ENCODE measurements at regions not wholly inside any gene's neighbourhood (a gene's known extent, or its start where the extent isn't known, plus 50 kb on each side); places are given as distances from the start of the nearest gene placed in this dataset.

GRCh38 chr10:120368338-120368737 lies 88.7 kb upstream of the PLPP4 start:
- TF ChIP-seq EZH2phosphoT487 (IDR thresholded peaks at IDR 0.05; ENCODE audit: borderline replicate concordance, low read depth, low read length), result no peak
- TF ChIP-seq CTCF (conservative IDR thresholded peaks at IDR 0.05; ENCODE audit: low read length), result no peak
- Histone ChIP-seq H3K4me1 (ENCODE audit: insufficient read depth, low read length, poor library complexity, severe bottlenecking) (no peaks in the 10 kb centered on the region), H3K79me2 (ENCODE audit: insufficient read depth, low read depth, low read length) (no peaks in the 10 kb centered on the region), H3K27ac (ENCODE audit: low read depth, low read length, poor library complexity, severe bottlenecking) (no peak overlapping the region), H3K4me3 (ENCODE audit: low read depth, low read length, poor library complexity, severe bottlenecking) (no peak overlapping the region), H3K9me2 (ENCODE audit: insufficient read depth, low read length) (no peaks in the 10 kb centered on the region), H3K4me2 (ENCODE audit: low read length) (no peak overlapping the region), H3K9me3 (ENCODE audit: low read length) (no peaks in the 10 kb centered on the region), H4K20me1 (ENCODE audit: insufficient read depth, low read length) (no peaks in the 10 kb centered on the region), H2AFZ (ENCODE audit: low read length) (no peak overlapping the region), H3K36me3 (ENCODE audit: insufficient read depth, low read length) (no peaks in the 10 kb centered on the region)
- intact Hi-C loops (cut with micrococcal nuclease; ENCODE audit: unreplicated experiment), result no loop called here
- BruUV-seq (replicated peaks), result no TSS peak
- CTCF ChIA-PET (ENCODE audit: unreplicated experiment), result no interaction called here
- POLR2A ChIA-PET, result no interaction called here
- DNase-seq (ENCODE audit: low spot score), result no peak

GRCh38 chr10:120368927-120369326 lies 88.1 kb upstream of the PLPP4 start:
- Histone ChIP-seq H3K9me3 (ENCODE audit: low read length) (no peaks in the 10 kb centered on the region), H3K36me3 (ENCODE audit: insufficient read depth, low read length) (no peaks in the 10 kb centered on the region), H2AFZ (ENCODE audit: low read length) (no peak overlapping the region), H3K4me1 (ENCODE audit: insufficient read depth, low read length, poor library complexity, severe bottlenecking) (no peaks in the 10 kb centered on the region), H3K4me2 (ENCODE audit: low read length) (no peak overlapping the region), H3K9me2 (ENCODE audit: insufficient read depth, low read length) (no peaks in the 10 kb centered on the region), H3K27ac (ENCODE audit: low read depth, low read length, poor library complexity, severe bottlenecking) (no peak overlapping the region), H3K4me3 (ENCODE audit: low read depth, low read length, poor library complexity, severe bottlenecking) (no peak overlapping the region), H3K79me2 (ENCODE audit: insufficient read depth, low read depth, low read length) (no peaks in the 10 kb centered on the region), H4K20me1 (ENCODE audit: insufficient read depth, low read length) (no peaks in the 10 kb centered on the region)
- BruUV-seq (replicated peaks), result no TSS peak
- POLR2A ChIA-PET, result interaction anchor here (0.6 kb wide), 1 partner anchor 239 kb away, joined by 3 read pairs; no protein-coding TSS in a partner anchor
- CTCF ChIA-PET (ENCODE audit: unreplicated experiment), result no interaction called here
- no peak for TF ChIP-seq EZH2phosphoT487 (IDR thresholded peaks at IDR 0.05; ENCODE audit: borderline replicate concordance, low read depth, low read length)
- TF ChIP-seq CTCF (conservative IDR thresholded peaks at IDR 0.05; ENCODE audit: low read length), result no peak
- no peak for DNase-seq (ENCODE audit: low spot score)
- intact Hi-C loops (cut with micrococcal nuclease; ENCODE audit: unreplicated experiment), result no loop called here

- Histone ChIP-seq H3K4me3 (ENCODE audit: low read depth, low read length, poor library complexity, severe bottlenecking) (no peak overlapping the region), H2AFZ (ENCODE audit: low read length) (no peak overlapping the region), H3K4me1 (ENCODE audit: insufficient read depth, low read length, poor library complexity, severe bottlenecking) (no peaks in the 10 kb centered on the region), H3K4me2 (ENCODE audit: low read length) (no peak overlapping the region), H4K20me1 (ENCODE audit: insufficient read depth, low read length) (no peaks in the 10 kb centered on the region), H3K9me2 (ENCODE audit: insufficient read depth, low read length) (no peaks in the 10 kb centered on the region), H3K9me3 (ENCODE audit: low read length) (no peaks in the 10 kb centered on the region), H3K79me2 (ENCODE audit: insufficient read depth, low read depth, low read length) (no peaks in the 10 kb centered on the region), H3K27ac (ENCODE audit: low read depth, low read length, poor library complexity, severe bottlenecking) (no peak overlapping the region), H3K36me3 (ENCODE audit: insufficient read depth, low read length) (no peaks in the 10 kb centered on the region)
- no TSS peak for BruUV-seq (replicated peaks)
- CTCF ChIA-PET (ENCODE audit: unreplicated experiment), result no interaction called here
- intact Hi-C loops (cut with micrococcal nuclease; ENCODE audit: unreplicated experiment), result no loop called here
- POLR2A ChIA-PET, result no interaction called here
- no peak for DNase-seq (ENCODE audit: low spot score)
- no peak for TF ChIP-seq EZH2phosphoT487 (IDR thresholded peaks at IDR 0.05; ENCODE audit: borderline replicate concordance, low read depth, low read length)
- no peak for TF ChIP-seq CTCF (conservative IDR thresholded peaks at IDR 0.05; ENCODE audit: low read length)
Measured at GRCh38 chr10:120369856-120370276, 87.2 kb upstream of the PLPP4 start.
